Testis (tissue), 2 donors: ENCODE measurements at regions not wholly inside any gene's neighbourhood (a gene's known extent, or its start where the extent isn't known, plus 50 kb on each side); places are given as distances from the start of the nearest gene placed in this dataset.

Experiments used
- DNase-seq: peaks from one replicate; pipeline ENCODE4 v3.0.0-alpha.2; 2019
- H3K27ac ChIP-seq, 2 donors: fragments of 200-600 bp; sonication (generic); one replicate each; pipeline ENCODE4 v1.5.1; 2019
- H3K27me3 ChIP-seq: fragments of 200-600 bp; sonication (generic); one replicate; pipeline ENCODE4 v1.5.1; 2019
- H3K36me3 ChIP-seq: fragments of 200-600 bp; sonication (generic); one replicate; pipeline ENCODE4 v1.5.1; 2017; ENCODE audit warnings: low read depth; ENCODE audit errors: missing control alignments
- H3K4me1 ChIP-seq: fragments of 200-600 bp; sonication (generic); one replicate; pipeline ENCODE4 v1.5.1; 2019
- H3K4me3 ChIP-seq, 2 donors: fragments of 200-600 bp; sonication (generic); one replicate each; pipeline ENCODE4 v1.5.1; 2017 to 2019
- H3K9me3 ChIP-seq: fragments of 200-600 bp; sonication (generic); one replicate; pipeline ENCODE4 v1.5.1; 2017
- POLR2A ChIP-seq: fragments of 450-650 bp; IDR thresholded peaks from one replicate; pipeline ENCODE4 v1.6.1; 2017; ENCODE audit warnings: antibody characterized with exemption, mild to moderate bottlenecking, moderate library complexity
- WGBS, 2 donors: methylation state at CpG; one replicate each; pipeline ENCODE4 v1.1.5; 2018; 5-methylcytosine and 5-hydroxymethylcytosine counted together
- intact Hi-C: fragments of 100-400 bp; cut with DNase I; formaldehyde crosslinking; loops from one replicate; pipeline ENCODE4 v1.15.1; 2023; ENCODE audit warnings: low total_unique reads
- TF ChIP-seq, protein P1 (sequence below), 3 experiments: fragments of 450-650 bp in 2 of 3; fragments of 200-600 bp in 1 of 3; sonication (generic) in 1 of 3; IDR thresholded peaks; one replicate each; pipeline ENCODE4 v1.5.1; 2016 to 2019; ENCODE audit warnings: antibody characterized with exemption in 3 of 3, mild to moderate bottlenecking in 2 of 3, moderate library complexity in 1 of 3

DNA sequence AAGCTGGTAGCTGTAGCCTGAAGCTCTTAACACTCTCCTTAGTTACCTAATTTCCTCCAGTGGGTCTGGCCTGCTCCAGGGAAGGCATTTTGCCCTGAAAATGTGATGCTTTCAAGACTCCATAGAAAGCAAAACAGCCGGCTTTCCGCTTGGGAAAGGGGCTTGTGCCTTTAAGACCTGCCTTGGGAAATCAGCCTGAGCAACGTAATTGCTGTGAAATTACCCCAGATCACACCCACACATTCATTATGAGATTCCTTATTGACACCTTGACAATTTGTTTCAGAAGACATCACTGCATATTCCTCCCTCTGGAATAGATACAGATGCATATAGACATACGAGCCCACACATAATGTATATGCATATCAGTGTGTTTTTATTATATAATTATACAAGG, 190.5 kb upstream of the SKOR2 start:
- Histone ChIP-seq H3K27me3 (no peaks in the 10 kb centered on the region), H3K27ac (no peak overlapping the region), H3K9me3 (no peaks in the 10 kb centered on the region), H3K4me3 (no peak overlapping the region), H3K36me3 (no peaks in the 10 kb centered on the region), H3K4me1 (no peaks in the 10 kb centered on the region)
- 60 to 71% methylated on average over 4 of the region's 4 CpGs for WGBS, 2 donors
- intact Hi-C loops: no loop called here
- no peak for TF ChIP-seq POLR2A
- TF ChIP-seq, protein P1, sequence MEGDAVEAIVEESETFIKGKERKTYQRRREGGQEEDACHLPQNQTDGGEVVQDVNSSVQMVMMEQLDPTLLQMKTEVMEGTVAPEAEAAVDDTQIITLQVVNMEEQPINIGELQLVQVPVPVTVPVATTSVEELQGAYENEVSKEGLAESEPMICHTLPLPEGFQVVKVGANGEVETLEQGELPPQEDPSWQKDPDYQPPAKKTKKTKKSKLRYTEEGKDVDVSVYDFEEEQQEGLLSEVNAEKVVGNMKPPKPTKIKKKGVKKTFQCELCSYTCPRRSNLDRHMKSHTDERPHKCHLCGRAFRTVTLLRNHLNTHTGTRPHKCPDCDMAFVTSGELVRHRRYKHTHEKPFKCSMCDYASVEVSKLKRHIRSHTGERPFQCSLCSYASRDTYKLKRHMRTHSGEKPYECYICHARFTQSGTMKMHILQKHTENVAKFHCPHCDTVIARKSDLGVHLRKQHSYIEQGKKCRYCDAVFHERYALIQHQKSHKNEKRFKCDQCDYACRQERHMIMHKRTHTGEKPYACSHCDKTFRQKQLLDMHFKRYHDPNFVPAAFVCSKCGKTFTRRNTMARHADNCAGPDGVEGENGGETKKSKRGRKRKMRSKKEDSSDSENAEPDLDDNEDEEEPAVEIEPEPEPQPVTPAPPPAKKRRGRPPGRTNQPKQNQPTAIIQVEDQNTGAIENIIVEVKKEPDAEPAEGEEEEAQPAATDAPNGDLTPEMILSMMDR (IDR thresholded peaks at IDR 0.05): no peak
- DNase-seq: no peak

DNA sequence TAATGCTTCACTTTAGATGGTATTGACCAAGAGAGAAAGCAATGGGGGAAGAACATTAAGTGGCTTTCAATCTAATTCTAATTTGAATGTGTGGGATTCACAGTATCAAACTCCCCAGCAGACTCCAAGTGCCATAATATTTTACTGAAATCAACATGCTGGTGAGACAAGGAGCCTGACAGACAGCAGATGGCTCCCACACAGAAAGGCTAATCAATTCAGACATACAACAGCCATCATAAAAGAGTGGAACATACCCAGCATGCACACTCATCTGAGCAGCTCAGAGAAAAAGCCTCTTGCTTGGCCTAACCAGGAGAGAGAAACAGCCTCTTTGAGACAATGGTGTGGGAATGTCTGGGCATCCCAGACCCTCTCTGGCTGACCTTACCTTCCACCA, 186.5 kb upstream of the SKOR2 start:
- H3K27me3 ChIP-seq: no peaks in the 10 kb centered on the region
- TF ChIP-seq, protein P1 (IDR thresholded peaks at IDR 0.05): no peak
- no peak for TF ChIP-seq POLR2A
- H3K36me3 ChIP-seq: no peaks in the 10 kb centered on the region
- no peak overlapping the region for H3K27ac ChIP-seq
- no peaks in the 10 kb centered on the region for H3K4me1 ChIP-seq
- no peaks in the 10 kb centered on the region for H3K9me3 ChIP-seq
- intact Hi-C loops: no loop called here
- no peak overlapping the region for H3K4me3 ChIP-seq
- no peak for DNase-seq

DNA sequence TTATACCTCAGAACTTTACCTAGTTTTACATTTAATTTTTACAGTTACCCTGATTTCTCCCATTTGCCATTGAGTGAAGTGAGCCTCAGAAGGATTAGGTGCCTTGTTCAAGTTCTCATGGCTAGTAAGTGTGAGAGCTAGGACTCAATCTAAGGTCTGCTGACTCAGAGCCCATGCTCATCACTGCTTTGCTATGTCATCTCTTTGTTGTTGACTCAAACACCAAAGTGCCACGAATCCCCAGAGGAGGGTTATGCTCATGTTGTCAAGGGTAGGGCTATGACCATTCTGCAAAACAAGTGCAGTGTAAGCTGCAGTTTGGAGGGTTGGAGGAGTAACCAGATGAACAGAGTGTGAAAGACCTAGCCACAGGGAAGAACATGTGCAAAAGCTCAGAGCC, 185.4 kb upstream of the SKOR2 start:
- WGBS, 2 donors: 75 to 89% methylated on average over 1 of the region's 1 CpG
- Histone ChIP-seq H3K27ac (no peak overlapping the region), H3K4me3 (no peak overlapping the region), H3K36me3 (no peaks in the 10 kb centered on the region), H3K27me3 (no peaks in the 10 kb centered on the region), H3K9me3 (no peaks in the 10 kb centered on the region), H3K4me1 (no peaks in the 10 kb centered on the region)
- TF ChIP-seq, protein P1 (IDR thresholded peaks at IDR 0.05): no peak
- TF ChIP-seq POLR2A: no peak
- DNase-seq: no peak
- intact Hi-C loops: no loop called here

DNA sequence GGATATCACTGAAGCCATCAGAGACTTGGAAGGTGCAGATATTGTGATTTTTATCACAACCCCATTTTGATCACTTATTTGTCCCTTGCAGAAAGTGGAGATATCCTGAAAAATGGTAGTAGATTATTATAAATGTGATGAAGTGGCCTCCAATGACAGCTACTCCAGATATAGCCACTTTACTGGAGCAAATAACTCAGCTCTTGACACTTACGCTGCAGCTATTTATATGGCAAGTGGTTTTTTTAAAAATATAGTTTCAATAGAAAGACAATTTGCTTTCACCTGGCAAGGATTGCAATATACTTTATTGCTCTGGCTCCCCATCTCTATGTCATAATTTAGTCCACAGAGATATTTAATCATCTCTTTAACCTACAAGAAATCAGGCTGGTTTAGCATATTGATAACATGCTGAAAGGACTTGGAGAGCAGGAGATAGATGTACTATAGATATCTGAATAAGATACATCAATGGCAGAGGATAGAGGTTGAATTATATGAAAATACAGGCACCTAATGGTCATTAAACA, 182.8 kb upstream of the SKOR2 start:
- H3K4me1 ChIP-seq: no peaks in the 10 kb centered on the region
- no peaks in the 10 kb centered on the region for H3K27me3 ChIP-seq
- intact Hi-C loops: no loop called here
- H3K36me3 ChIP-seq: no peaks in the 10 kb centered on the region
- no peak overlapping the region for H3K4me3 ChIP-seq
- no peak for DNase-seq
- 89 to 94% methylated on average over 1 of the region's 1 CpG for WGBS, 2 donors
- H3K27ac ChIP-seq: no peak overlapping the region
- TF ChIP-seq, protein P1 (IDR thresholded peaks at IDR 0.05): no peak
- TF ChIP-seq POLR2A: no peak
- no peaks in the 10 kb centered on the region for H3K9me3 ChIP-seq

DNA sequence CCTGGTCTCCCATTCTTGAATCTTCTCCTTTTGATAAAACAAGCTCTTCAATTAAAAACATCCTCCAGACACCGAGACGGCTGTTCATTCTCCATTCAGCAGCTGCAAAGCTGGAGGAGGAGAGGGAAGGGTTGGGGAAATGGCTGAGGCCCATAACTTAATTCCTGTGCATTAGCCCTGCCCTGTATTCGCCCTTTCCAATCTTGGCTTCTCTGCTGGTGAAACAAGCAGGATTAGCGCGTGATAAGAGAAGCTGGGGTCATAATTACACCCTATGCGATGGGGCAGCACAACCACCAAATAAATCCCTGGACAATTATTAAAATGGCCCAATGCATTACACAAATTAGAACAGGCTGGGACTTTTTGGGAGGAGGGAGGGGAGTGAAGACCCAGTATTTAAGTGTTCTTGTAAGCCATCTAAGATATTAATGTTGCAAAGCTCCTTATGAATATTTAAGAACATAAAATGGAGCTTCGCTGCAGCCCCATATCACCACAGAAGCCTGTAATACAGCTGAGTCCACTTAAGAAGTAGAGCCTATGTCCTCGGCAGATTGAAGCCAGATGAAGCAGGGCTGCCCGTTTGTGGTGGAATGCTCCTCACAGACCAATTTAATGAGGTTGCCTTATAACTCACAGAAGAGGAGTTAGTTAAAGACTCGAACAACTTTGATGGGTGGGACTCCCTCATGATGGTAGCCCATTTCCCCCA, 176.6 kb upstream of the SKOR2 start:
- TF ChIP-seq POLR2A: no peak
- TF ChIP-seq, protein P1 (IDR thresholded peaks at IDR 0.05): no peak
- intact Hi-C loops: no loop called here
- no peaks in the 10 kb centered on the region for H3K36me3 ChIP-seq
- no peak overlapping the region for H3K4me3 ChIP-seq
- 48 to 60% methylated on average over 10 of the region's 10 CpGs for WGBS, 2 donors
- no peak for DNase-seq
- H3K9me3 ChIP-seq: no peaks in the 10 kb centered on the region
- no peak overlapping the region for H3K27ac ChIP-seq
- no peaks in the 10 kb centered on the region for H3K4me1 ChIP-seq
- H3K27me3 ChIP-seq: no peaks in the 10 kb centered on the region
